GM19238 (cell line): ENCODE measurements at regions not wholly inside any gene's neighbourhood (a gene's known extent, or its start where the extent isn't known, plus 50 kb on each side); places are given as distances from the start of the nearest gene placed in this dataset.

Experiments
- DNase-seq: peaks from one replicate; pipeline ENCODE4 v3.0.0; 2011; ENCODE audit warnings: low spot score; ENCODE audit not compliant: insufficient read length

DNA sequence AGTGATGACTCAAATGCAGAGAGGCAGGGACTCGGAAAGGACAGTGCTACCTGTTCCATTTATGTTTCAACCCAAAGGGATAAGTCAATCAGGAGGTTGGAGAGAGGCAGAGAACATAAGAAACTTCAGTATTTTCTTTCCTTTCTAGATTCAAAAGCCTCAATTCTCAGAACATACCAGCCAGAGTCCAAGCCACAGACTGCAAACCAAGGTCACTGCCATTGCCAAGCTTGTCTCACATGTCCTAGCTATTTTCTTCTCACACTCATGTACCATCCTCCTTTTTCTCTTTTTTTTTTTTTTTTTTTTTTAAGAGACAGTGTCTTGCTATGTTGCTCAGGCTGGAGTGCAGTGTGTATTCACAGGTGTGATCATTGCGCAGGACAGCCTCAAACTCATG lies 111.7 kb upstream of the AKIP1 start:
- no peak for DNase-seq

DNA sequence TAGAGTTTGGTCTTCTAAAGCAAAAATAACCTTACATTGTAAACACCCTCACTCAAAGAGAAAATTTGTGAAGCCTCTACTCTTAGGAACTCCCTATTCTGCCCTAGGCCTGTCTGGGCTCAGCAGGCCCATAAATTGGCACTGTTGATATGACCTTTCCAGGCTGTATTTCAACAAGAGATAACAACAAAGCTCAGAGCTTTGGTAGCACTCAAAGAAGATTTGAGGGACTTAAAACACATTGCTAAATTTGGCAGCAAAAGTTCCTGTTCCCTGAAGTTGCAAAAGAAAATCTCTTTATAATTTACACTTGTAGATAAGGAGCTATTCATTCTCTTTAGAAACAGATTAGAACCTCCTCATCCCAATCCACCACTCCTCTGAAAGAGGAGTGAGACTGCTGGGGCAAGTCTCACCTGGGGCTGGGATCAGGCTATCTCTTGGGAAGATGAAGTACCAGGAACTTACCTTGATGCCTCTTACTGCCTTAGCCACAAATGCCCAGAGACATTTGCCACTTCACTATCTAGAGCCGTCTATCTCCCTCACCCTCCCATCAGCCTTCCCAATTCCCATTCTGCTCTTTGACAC lies 110.4 kb upstream of the AKIP1 start:
- DNase-seq = no peak

DNA sequence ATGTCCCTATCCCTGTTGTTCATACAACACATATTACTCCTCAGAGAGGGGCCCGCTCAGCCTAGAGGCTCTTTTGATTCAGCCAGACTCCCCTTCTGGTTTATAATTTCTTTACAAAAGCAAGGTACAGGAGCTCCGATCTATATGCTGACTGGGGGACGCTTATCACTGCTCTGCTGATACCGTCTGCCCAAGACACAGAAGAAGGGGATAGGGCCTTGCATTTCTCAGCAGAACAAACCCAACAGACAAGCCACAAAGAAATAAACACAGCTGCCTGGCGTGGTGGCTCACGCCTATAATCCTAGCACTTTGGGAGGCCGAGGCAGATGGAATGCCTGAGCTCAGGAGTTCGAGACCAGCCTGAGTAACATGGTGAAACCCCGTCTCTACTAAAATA lies 109.9 kb upstream of the AKIP1 start:
- DNase-seq = no peak

DNA sequence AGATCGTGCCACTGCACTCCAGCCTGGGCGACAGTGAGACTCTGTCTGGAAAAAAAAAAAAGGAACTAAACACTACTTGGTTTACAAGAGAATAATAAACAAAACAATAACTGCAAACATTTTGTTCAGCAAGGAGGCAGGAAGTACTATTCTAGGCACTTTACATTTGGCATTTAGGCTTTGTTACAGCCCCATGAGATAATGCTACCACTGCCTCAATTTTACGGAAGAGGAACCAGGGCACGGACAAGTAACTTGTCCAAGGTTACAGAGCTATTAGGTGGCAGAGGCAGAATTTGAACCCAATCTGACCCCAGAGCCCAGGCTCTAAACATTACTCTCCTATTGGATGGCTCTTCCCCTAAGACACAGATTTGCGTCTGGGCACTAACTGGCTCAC lies 108.7 kb upstream of the AKIP1 start:
- no peak for DNase-seq

DNA sequence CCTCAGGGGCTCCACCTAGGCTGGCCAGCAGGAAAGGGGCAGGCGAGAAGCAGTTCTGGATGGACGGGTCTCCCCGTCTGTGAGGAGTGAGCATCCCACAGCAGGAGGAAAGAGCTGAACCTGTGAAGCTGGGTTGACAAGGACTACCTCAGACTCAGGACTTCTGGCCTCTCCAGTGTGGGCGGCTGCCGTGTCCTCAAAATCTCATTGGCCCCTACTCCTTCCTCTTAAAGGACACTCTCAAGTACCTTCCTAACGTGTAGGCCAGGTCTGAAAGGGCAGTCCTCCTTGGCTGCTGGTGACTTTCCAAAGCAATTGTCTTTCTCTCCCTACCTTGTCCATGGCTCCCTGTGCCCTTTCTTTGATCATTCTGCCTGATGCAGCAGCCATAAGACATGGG lies 107.0 kb upstream of the AKIP1 start:
- DNase-seq = no peak

DNA sequence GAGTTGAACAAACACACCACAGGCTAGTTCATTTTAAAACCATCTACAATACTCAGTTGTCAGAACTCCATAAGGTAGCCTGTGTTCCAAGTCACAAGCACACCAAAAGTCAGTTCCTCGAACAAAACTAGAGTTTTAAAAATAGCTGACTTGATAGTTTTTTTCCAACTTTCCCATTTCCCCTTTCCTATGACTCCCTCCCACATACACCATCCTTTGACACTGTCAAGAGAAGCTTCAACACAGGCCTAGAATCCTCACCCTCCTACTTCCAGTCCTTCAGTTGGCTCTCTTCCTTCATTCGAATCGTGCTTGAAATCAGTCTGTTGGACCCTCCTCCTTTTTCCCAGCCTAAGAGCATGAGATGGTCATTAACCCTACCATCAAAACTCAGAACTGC lies 105.7 kb upstream of the AKIP1 start:
- no peak for DNase-seq

DNA sequence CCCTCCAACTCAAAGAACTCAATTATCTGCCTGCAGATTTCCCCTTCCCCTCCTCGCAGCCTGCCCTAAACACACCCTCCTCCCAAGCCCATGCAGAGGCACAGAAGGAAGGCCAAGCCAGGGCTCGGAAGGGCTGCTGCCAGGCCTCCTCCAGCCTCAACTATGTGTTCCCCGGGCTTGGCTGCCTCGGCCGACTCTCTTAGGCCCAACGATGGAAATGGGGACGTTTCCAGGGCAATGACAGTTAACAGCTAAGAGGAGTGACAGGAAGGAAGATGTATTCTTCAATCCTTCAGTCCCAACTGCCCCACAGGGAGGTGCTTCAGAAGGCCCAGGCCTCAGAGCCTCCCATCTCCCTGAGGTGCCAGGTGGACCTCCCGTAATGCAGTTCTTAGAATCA lies 104.0 kb upstream of the AKIP1 start:
- no peak for DNase-seq

DNA sequence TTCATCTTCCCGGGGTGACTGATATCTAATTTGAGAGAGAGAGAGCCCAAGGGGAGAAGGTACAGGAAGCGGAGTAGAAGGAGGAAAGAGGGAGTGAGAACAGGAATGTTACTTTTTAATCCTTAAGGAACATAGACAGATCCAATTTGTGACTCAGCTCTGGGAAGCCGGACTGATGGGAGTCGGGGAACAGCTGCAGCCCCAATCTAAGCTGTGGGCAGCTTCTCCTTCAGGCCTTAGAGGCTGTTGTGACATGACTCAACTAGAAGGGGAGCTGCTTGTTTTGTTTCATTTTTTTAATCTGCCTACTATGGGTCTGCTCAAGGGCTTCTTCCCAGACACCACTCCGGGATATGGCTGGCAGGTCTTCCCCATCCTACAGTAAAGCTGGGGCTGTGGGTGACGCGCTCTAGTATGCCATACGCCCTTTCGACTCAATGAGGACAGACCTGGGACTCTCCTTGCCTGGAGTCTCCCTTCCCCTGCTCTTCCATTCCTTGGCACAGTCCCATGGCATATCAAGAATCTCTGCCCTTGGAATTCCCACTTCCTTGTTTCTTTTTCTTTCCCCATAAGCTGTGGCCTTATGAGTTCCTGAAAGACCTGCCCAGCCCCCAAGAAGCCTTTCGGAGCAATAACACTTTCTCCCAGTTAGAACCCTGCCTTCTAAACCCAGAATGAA lies 103.3 kb upstream of the AKIP1 start:
- DNase-seq = no peak

DNA sequence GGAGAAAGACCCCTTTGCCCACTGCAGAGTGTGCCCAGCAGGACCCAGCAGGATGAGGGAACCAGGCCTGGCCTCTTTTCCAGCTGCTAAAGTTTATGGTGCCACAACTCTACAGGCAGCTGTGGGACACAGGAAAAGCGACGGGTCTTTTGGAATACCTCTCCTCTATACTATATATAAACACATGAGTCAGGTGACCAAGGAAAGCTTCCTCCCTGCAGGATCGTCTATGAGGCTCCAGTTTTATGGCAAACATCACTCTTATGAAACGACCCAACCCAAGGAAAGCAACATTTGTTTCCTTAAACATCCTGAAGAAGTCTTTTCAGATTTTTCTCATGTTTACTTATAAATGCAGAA lies 102.8 kb upstream of the AKIP1 start:
- DNase-seq = no peak

DNA sequence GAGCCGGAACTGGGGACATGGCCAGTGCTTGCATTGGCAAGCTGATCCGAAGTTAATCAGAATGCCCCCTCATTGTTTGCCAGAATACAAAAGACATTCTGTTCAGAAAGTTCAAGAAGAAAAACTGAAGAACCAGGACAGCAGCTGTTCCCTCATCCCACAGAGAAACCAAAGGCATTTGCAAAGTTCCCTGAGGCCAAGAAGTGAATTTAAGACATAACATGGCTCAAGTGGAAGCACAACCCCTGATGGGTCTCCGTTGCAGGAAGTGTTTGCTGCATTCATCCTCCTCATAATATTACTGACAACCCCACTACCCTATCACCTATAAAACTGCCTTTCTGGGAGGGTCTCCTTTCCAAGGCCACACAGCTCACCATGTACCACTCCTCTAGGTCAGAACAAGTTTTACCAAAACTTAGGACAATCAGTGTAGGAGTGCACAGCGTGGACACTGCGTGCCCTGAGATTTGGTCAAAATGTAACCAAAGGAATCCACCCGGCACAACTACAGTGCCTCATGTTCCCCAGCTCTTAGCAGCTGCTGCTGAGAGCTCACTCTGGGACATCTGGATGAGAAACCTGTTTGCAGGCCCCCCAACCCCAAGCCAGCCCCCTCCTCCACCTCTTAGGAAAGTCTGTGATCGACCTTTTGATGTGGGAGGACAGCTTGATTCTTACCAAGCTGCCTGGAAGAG lies 101.6 kb upstream of the AKIP1 start:
- DNase-seq = no peak

DNA sequence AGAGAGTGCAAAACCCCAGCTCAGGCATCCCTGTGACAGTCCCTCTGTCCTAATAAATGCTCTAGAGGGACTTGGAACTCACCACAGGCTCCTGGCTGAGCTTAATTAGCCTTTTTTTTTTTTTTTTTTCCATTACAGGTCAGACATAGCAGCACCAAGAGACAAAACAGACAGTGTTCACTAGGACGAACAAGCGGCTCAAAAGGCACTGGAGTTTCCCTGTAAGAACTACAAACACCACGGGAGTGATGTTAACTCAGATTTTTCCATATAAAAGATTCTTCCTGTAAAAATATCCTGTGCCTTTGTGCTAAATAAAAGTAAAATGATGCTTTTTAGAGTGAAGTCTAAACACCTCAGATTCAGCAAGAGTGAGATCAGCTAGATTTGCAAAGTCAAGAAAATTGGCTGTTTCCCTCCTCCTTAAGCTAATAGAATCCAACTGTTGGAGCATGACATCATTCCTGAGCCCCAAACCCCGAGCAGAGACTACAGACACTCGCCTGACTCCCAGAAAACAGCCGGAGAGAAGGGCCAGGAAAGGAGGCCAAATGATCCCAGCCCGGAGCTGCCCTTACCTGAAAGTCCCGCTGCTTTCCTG lies 101.0 kb upstream of the AKIP1 start:
- no peak for DNase-seq

DNA sequence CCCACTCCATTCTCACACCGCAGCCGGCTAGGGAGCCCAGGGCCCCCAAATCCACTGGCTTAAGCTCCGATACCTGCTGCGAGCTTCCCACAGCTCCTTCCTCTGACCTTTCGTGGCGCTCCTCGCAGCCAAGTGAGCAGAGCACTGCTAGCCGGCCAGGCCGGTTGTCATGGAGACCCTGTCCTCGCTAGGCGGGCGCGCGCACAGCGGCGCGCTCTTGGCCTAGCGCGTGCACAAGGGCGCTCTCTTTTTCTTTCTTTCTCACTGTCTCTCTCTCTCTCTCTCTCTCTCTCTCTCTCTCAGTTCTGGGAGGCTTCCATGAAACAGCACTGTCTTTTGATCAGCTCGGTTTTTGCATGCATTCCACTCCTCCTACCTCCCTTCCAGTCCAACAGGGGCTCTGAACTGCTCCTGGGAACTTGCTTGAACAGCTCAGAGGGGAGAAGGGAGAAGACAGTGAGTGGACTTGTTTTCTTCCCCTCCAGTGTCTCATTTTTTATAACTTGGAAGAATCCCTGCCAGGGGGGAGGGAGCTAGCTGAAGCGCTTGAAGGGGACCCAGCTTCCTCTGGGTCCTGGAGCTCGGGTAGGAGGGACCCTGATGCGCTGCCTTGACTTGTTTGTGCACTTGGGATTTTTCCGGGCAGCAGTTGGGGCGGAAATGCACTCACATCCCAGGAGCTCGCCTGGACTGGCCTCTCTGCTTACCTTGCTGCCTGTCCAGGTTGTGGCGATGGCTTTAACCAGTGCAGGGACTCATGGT lies 100.3 kb upstream of the AKIP1 start:
- DNase-seq = no peak

DNA sequence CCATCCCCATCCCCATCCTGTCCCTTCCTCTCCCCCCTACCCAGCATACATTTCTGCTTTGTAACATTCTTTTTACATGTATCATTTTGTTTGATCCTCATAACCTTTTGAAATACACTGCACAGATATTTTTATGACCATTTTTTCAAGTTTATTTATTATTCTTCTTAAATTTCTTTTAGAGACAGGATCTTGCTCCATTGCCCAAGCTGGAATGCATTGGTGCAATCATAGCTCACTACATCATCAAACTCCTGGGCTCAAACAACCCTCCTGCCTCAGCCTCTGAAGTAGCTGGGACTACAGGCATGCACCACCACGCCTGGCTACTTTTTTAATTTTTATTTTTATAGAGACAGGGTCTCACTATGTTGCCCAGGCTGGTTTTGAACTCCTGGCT lies 99.4 kb upstream of the AKIP1 start:
- no peak for DNase-seq

DNA sequence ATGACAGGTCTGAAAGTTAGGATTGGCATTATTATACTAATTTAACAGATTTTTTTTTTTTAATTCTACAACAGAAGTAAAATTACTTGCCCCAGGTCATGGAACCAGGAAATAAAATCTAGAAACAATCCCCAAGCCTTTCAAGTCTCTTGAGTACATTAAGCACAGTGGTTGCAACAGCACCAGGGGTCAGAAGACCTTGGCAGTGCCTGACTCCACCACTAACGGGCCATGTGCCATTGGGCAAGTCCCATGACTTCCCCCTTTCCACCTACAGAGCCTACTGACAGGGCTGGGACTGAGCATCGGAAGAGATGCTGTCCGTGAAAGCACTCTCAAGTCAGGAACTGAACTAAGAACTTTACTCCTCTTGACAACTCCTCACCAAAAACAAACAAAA lies 98.6 kb upstream of the AKIP1 start:
- no peak for DNase-seq

DNA sequence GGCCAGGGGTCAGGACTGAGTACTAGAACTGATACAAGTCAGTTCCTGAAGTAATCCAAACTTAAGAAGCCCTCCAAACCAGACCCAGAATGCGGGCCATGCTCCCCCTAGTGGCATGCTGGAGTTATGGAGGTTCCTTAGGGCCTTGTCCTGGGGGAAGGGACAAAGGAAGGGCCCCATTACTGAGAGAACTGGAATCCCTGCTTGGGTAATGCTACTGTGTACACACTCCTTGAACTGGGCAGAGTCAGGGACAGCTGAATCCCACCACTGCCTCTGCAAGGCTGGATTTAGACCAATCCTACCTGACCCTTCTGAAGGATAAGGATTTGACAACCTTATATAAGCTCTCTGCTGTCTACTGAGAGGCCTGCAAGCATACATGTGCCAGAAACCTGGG lies 97.3 kb upstream of the AKIP1 start:
- DNase-seq = peak; percentile 69

DNA sequence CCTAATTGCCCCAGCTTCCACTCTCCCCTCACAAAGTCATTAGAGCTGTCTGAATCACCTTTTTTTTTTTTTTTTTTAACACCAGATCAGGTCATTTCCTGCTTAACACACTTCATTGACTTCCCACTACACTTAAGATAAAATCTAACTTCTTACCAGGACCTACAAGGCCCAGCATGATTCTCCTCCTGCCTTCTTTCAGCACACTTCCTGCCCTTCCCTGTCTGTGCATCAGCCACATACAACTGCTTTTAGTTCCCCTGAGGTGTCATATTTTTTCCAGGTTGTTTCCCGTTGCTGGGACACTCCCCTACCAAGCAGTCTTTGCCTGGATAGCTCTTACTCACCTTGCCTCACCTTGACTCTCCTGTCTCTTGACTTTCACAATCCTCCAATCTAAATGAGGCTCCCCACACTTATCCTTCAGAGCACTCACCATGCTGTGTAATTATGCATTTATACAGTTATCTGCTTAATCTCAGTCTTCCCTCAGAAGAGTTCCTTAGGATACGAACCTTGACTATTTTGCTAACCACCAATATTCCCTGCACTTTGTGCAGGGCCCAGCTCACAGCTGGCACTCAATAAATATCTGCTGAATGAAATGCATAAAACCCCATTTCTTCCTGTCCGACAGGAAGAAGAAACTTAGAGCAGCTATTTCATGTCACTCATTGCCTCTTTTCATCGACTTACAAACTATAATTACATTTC lies 96.6 kb upstream of the AKIP1 start:
- DNase-seq = no peak

DNA sequence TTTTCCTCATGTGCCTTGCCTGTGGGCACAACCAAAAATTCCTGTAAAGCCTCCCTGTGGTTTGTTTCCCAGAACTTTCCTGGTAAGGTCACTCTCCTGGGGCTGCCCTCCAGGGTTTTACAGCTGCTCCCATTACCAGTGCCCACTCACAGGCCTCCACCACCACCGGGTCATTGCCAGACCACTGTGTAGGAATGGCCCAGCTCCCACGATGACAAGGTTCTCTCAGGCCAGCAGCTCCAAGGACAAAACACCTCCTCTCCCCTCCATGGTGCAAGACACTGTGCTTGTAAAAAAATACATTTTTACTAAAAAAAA lies 96.1 kb upstream of the AKIP1 start:
- no peak for DNase-seq

DNA sequence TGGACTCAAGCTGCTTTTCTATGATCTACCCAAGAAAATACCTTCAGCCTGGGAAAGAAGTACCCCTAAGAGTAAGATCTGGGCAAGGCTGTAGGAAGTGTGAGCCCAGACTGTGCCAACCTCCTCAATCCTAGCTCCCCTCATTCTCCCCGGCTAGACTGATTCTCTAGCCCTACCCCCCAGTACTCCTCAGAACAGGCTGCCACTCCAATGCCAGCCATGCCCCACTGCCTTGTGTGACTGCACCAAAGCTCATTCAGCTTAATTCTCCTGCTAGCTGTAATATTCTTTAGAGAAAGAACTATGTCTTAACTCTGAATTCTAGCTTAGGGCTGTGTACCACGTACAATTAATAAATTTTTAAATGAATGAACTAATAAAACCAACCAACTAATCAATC lies 92.6 kb upstream of the AKIP1 start:
- no peak for DNase-seq

DNA sequence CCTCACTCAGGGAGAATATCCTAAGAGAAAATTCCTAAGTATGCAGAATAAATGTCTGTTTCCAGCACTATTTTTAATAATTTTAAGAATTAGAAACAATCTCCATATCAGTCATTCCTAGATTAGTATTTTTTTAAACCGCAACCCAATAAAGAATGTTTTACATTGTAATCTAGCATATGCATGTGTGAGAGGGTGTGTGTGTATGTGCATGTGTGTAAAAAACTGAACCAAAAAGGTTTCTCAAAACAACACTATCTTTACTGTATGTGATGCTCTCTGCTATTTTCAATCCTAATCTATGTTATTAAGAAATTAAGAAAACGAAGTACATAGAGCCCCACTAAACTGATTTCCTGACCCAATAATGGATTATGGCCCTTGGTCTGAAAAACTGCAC lies 90.6 kb upstream of the AKIP1 start:
- DNase-seq = no peak

DNA sequence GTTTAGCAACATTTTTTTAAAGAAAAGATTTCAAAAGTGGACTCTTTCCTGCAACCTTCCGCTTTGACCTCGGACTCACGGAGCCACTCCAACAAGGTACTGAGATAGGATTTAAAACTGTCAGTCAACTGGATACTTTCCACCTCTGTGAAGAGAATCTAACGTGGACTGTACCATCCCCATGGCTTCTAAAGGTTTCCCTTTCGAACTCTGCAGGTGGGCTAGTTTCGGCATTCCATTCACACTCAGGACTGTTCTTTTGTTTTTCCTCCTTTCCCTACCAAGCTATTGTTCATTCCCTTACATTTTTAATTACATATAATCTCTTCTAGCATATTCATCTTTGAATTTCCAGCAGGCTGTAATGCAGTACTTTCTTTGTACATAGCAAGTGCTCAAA lies 88.5 kb upstream of the AKIP1 start:
- DNase-seq = no peak

DNA sequence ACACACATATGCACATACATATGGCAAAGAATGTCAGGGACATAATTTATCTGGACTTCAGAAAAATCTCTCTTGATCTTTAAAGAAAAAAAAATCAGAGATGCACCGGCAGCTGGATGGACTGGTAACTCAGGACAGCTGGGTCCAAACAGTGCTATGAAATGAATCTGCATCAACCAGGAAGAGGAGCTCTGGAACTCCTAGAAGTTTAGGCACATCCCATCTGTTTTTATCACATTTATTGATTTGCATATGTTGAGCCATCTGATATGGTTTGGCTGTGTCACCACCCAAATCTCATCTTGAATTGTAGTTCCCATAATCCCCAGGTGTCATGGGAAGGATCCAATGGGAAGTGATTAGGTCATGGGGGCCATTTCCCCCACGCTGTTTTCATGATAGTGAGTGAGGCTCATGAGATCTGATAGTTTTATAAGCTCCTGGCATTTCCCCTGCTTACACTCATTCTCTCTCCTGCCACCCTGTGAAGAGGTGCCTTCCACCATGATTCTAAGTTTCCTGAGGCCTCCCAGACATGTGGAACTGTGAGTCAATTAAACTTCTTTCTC lies 87.7 kb upstream of the AKIP1 start:
- DNase-seq = no peak
